Mammary epithelial cell (primary cell): ENCODE measurements at regions not wholly inside any gene's neighbourhood (a gene's known extent, or its start where the extent isn't known, plus 50 kb on each side); places are given as distances from the start of the nearest gene placed in this dataset.

Experiments
- EZH2 ChIP-seq: IDR thresholded peaks from 2 replicates; pipeline ENCODE4 v1.6.1; 2012; ENCODE audit warnings: low read length, inconsistent platforms, borderline replicate concordance
- TF ChIP-seq, protein P1 (sequence below), 2 donors: IDR thresholded peaks in 1 of 2; conservative IDR thresholded peaks in 1 of 2; 2 replicates each; pipeline ENCODE4 v1.5.1; 2011 to 2012; ENCODE audit warnings: inconsistent platforms in 2 of 2, low read length in 2 of 2, mild to moderate bottlenecking in 2 of 2, control low read depth in 1 of 2, low read depth in 1 of 2; ENCODE audit not compliant: insufficient read depth in 1 of 2; ENCODE audit errors: extremely low read depth in 1 of 2

DNA sequence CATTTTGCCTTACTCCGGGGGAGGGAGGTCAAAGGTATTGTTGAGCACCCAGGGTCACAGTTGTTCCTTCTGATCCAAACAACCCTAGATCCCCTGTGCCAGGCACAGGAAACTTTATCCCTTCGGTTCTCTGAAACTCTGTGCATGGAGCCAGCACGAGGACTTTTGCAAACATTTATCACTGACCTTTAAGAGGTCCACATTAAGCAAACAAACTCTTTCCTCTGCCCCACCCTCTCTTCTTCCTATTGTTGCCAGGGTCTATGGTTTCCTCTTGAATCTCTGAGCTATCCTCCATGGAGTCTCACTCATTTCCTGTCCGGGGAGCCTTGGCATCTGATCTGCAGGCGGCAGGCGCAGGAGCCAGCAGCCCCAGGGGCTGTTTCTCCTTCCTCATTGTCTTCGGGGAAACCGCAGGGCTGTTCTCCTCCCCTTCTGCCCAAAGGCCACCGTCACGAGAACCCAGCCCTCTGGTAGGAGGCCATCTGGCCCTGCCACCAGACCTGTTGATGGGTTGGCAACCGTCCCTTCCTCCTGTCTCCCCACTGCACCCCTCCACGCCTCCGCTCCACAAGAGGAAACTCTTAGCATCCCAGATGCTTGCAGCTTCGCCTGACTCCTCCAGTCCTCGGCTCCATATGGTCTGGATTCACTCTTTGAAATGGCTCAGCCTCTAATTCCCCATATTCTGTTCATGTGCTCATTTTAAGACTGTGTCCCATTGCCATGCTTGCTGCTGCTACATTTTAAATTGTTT lies 327.3 kb upstream of the NRP1 start:
- TF ChIP-seq, protein P1, sequence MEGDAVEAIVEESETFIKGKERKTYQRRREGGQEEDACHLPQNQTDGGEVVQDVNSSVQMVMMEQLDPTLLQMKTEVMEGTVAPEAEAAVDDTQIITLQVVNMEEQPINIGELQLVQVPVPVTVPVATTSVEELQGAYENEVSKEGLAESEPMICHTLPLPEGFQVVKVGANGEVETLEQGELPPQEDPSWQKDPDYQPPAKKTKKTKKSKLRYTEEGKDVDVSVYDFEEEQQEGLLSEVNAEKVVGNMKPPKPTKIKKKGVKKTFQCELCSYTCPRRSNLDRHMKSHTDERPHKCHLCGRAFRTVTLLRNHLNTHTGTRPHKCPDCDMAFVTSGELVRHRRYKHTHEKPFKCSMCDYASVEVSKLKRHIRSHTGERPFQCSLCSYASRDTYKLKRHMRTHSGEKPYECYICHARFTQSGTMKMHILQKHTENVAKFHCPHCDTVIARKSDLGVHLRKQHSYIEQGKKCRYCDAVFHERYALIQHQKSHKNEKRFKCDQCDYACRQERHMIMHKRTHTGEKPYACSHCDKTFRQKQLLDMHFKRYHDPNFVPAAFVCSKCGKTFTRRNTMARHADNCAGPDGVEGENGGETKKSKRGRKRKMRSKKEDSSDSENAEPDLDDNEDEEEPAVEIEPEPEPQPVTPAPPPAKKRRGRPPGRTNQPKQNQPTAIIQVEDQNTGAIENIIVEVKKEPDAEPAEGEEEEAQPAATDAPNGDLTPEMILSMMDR (conservative IDR thresholded peaks at IDR 0.05 in 1 of 2, IDR thresholded peaks at IDR 0.05 in 1 of 2; ENCODE audit: extremely low read depth in 1 of 2, insufficient read depth in 1 of 2, low read depth in 1 of 2, low read length in 2 of 2), result no peak
- no peak for TF ChIP-seq EZH2
